ENCODE measurements at regions not wholly inside any gene's neighbourhood (a gene's known extent, or its start where the extent isn't known, plus 50 kb on each side); places are given as distances from the start of the nearest gene placed in this dataset.

DNA sequence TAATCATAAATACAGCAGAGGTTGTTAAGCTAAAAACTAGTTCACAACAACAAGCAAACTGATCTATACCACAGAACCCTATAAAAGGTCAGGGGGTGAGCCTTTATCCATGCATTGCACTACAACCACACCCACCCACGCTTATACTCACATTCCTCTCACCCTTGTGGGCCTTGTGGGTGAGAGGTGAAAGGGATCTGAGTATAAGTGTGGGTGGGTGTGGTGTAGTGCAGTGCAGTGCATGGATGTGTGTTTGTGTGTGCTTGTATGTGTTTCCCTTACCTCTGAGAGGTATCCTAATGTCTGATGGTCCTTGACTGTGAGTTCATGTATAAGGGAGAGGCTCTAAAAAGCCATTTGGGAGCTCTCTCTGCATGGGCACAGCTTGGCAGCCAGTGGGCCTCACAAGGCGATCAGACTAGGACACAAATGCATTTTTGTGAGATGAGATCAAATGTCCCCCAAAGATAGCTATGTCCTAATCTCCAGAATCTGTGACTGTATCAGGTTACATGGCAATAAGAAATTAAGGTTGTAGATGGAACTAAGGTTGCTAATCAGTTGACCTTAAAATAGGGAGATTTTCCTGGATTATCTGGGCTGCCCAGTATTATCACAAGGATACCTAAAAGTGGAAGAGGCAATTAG is 95.5 kb upstream of the DPT start:
- TF ChIP-seq, protein P1, sequence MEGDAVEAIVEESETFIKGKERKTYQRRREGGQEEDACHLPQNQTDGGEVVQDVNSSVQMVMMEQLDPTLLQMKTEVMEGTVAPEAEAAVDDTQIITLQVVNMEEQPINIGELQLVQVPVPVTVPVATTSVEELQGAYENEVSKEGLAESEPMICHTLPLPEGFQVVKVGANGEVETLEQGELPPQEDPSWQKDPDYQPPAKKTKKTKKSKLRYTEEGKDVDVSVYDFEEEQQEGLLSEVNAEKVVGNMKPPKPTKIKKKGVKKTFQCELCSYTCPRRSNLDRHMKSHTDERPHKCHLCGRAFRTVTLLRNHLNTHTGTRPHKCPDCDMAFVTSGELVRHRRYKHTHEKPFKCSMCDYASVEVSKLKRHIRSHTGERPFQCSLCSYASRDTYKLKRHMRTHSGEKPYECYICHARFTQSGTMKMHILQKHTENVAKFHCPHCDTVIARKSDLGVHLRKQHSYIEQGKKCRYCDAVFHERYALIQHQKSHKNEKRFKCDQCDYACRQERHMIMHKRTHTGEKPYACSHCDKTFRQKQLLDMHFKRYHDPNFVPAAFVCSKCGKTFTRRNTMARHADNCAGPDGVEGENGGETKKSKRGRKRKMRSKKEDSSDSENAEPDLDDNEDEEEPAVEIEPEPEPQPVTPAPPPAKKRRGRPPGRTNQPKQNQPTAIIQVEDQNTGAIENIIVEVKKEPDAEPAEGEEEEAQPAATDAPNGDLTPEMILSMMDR (IDR thresholded peaks at IDR 0.05): no peak
- H3K9me3 Mint-ChIP-seq: no peaks in the 10 kb centered on the region
- no peak overlapping the region for H3K27ac Mint-ChIP-seq
- ChIA-PET POLR2A (no interaction called here), CTCF (no interaction called here)
- Histone ChIP-seq H3K4me3 (ENCODE audit: low read length) (no peak overlapping the region), H3K4me1 (ENCODE audit: insufficient read depth, low read length) (no peaks in the 10 kb centered on the region), H3K27ac (ENCODE audit: low read depth in 1 of 2, low read length in 2 of 2) (no peak overlapping the region), H3K27me3 (ENCODE audit: control insufficient read depth in 1 of 2, insufficient read depth in 2 of 2, low read length in 2 of 2) (no peaks in the 10 kb centered on the region), H3K36me3 (ENCODE audit: insufficient read depth, low read length) (no peaks in the 10 kb centered on the region), H3K9me3 (ENCODE audit: control insufficient read depth in 1 of 2, insufficient read depth in 1 of 2, low read length in 2 of 2) (no peaks in the 10 kb centered on the region)
- H3K4me1 Mint-ChIP-seq (ENCODE audit: low read depth): no peaks in the 10 kb centered on the region
- DNase-seq: peak in 1 of 14 experiments; percentile 13
- no peaks in the 10 kb centered on the region for H3K27me3 Mint-ChIP-seq
- no peaks in the 10 kb centered on the region for H3K36me3 Mint-ChIP-seq (ENCODE audit: low read depth)
- no peak for ATAC-seq (ENCODE audit: poor library complexity)
- intact Hi-C loops (cut with DNase I, micrococcal nuclease): no loop called here
- no peak overlapping the region for H3K4me3 Mint-ChIP-seq

DNA sequence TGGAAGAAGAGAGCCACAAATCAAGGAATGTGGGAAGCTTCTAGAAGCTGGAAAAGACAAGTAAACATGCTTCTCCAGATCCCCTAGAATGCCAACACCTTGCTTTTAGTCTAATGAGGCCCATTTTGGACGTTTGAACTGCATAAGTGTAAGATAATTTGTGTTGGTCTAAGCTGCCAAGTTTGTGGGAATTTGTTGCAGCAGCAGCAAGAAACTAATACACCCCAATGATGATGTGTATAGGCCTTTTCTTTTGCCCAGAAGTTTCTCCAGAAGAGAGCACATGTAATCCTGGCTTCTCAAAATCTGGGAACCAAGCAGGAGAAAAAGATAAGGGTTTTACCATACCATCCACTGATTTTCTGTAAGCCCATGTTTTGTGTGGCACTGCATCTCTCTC is 96.1 kb upstream of the DPT start:
- ATAC-seq (ENCODE audit: poor library complexity) (no peak), DNase-seq (no peak)
- H3K36me3 Mint-ChIP-seq (ENCODE audit: low read depth): no peaks in the 10 kb centered on the region
- Histone ChIP-seq H3K27ac (ENCODE audit: low read depth in 1 of 2, low read length in 2 of 2) (no peak overlapping the region), H3K36me3 (ENCODE audit: insufficient read depth, low read length) (no peaks in the 10 kb centered on the region), H3K4me1 (ENCODE audit: insufficient read depth, low read length) (no peaks in the 10 kb centered on the region), H3K4me3 (ENCODE audit: low read length) (no peak overlapping the region), H3K9me3 (ENCODE audit: control insufficient read depth in 1 of 2, insufficient read depth in 1 of 2, low read length in 2 of 2) (no peaks in the 10 kb centered on the region), H3K27me3 (ENCODE audit: control insufficient read depth in 1 of 2, insufficient read depth in 2 of 2, low read length in 2 of 2) (no peaks in the 10 kb centered on the region)
- no peak overlapping the region for H3K4me3 Mint-ChIP-seq
- intact Hi-C loops (cut with DNase I, micrococcal nuclease): no loop called here
- TF ChIP-seq, protein P1 (IDR thresholded peaks at IDR 0.05): no peak
- ChIA-PET POLR2A (no interaction called here), CTCF (no interaction called here)
- no peaks in the 10 kb centered on the region for H3K27me3 Mint-ChIP-seq
- H3K4me1 Mint-ChIP-seq (ENCODE audit: low read depth): no peaks in the 10 kb centered on the region
- no peak overlapping the region for H3K27ac Mint-ChIP-seq
- H3K9me3 Mint-ChIP-seq: no peaks in the 10 kb centered on the region

GRCh38 chr1:168825820-168826219 is 96.8 kb upstream of the DPT start:
- no peaks in the 10 kb centered on the region for H3K27me3 Mint-ChIP-seq
- CTCF ChIA-PET: no interaction called here

More at GRCh38 chr1:168825820-168826219, 96.8 kb upstream of the DPT start:
- ATAC-seq (ENCODE audit: poor library complexity) (no peak), DNase-seq (no peak)
- H3K27ac Mint-ChIP-seq: no peak overlapping the region
- intact Hi-C loops (cut with DNase I, micrococcal nuclease): no loop called here
- H3K36me3 Mint-ChIP-seq (ENCODE audit: low read depth): no peaks in the 10 kb centered on the region
- Histone ChIP-seq H3K27me3 (ENCODE audit: control insufficient read depth in 1 of 2, insufficient read depth in 2 of 2, low read length in 2 of 2) (no peaks in the 10 kb centered on the region), H3K9me3 (ENCODE audit: control insufficient read depth in 1 of 2, insufficient read depth in 1 of 2, low read length in 2 of 2) (no peaks in the 10 kb centered on the region), H3K4me1 (ENCODE audit: insufficient read depth, low read length) (no peaks in the 10 kb centered on the region), H3K4me3 (ENCODE audit: low read length) (no peak overlapping the region), H3K27ac (ENCODE audit: low read depth in 1 of 2, low read length in 2 of 2) (no peak overlapping the region), H3K36me3 (ENCODE audit: insufficient read depth, low read length) (no peaks in the 10 kb centered on the region)
- no peaks in the 10 kb centered on the region for H3K4me1 Mint-ChIP-seq (ENCODE audit: low read depth)
- TF ChIP-seq, protein P1 (IDR thresholded peaks at IDR 0.05): no peak
- H3K4me3 Mint-ChIP-seq: no peak overlapping the region
- POLR2A ChIA-PET: no interaction called here
- no peaks in the 10 kb centered on the region for H3K9me3 Mint-ChIP-seq
